HG03039 (cell line): ENCODE measurements at regions not wholly inside any gene's neighbourhood (a gene's known extent, or its start where the extent isn't known, plus 50 kb on each side); places are given as distances from the start of the nearest gene placed in this dataset.

Source experiments
- ATAC-seq: cut with Tn5 transposase; IDR thresholded peaks from one replicate; pipeline ENCODE4 v1.9.1; 2021; ENCODE audit warnings: mild to moderate bottlenecking, moderate library complexity; ENCODE audit not compliant: unreplicated experiment

GRCh38 chr7:17227766-17228490 is 70.5 kb upstream of the AHR start:
- no peak for ATAC-seq

GRCh38 chr7:17229228-17229627 is 69.2 kb upstream of the AHR start:
- ATAC-seq: no peak

GRCh38 chr7:17230099-17230807 is 68.2 kb upstream of the AHR start:
- no peak for ATAC-seq

- no peak for ATAC-seq
Observed at GRCh38 chr7:17233603-17234002, 64.8 kb upstream of the AHR start.

GRCh38 chr7:17234030-17234397 is 64.4 kb upstream of the AHR start:
- ATAC-seq: peak; percentile 36

GRCh38 chr7:17234398-17235031 is 63.9 kb upstream of the AHR start:
- peak; percentile 98 for ATAC-seq

GRCh38 chr7:17236171-17236570 is 62.3 kb upstream of the AHR start:
- ATAC-seq: no peak

- ATAC-seq: no peak
Observed at GRCh38 chr7:17236603-17237002, 61.8 kb upstream of the AHR start.

GRCh38 chr7:17239046-17239445 is 59.4 kb upstream of the AHR start:
- ATAC-seq: no peak

GRCh38 chr7:17239683-17240521 is 58.5 kb upstream of the AHR start:
- ATAC-seq: no peak

- ATAC-seq: no peak
Observed at GRCh38 chr7:17242504-17242903, 55.9 kb upstream of the AHR start.

- ATAC-seq: no peak
Observed at GRCh38 chr7:17244786-17245185, 53.7 kb upstream of the AHR start.

GRCh38 chr7:17247357-17247756 is 51.1 kb upstream of the AHR start:
- ATAC-seq: no peak

- no peak for ATAC-seq
Observed at GRCh38 chr7:17248527-17248926, 49.9 kb upstream of the AHR start.
